IMR-90 (cell line): ENCODE measurements at regions not wholly inside any gene's neighbourhood (a gene's known extent, or its start where the extent isn't known, plus 50 kb on each side); places are given as distances from the start of the nearest gene placed in this dataset.

Source experiments
- CEBPB ChIP-seq: IDR thresholded peaks from 2 replicates; pipeline ENCODE4 v1.6.1; 2012; ENCODE audit warnings: low read depth, low read length, improper control_type of control experiment
- CHD1 ChIP-seq: IDR thresholded peaks from 2 replicates; pipeline ENCODE4 v1.6.1; 2012; ENCODE audit warnings: low read depth, low read length, improper control_type of control experiment
- CTCF ChIP-seq: conservative IDR thresholded peaks from 2 replicates; pipeline ENCODE4 v1.5.1; 2012; ENCODE audit warnings: mild to moderate bottlenecking, low read depth, low read length, improper control_type of control experiment
- POLR2A ChIP-seq: IDR thresholded peaks from 2 replicates; pipeline ENCODE4 v1.6.1; 2012; ENCODE audit warnings: mild to moderate bottlenecking, low read depth, low read length
- RAD21 ChIP-seq: IDR thresholded peaks from 2 replicates; pipeline ENCODE4 v1.6.1; 2012; ENCODE audit warnings: low read length, improper control_type of control experiment
- RFX5 ChIP-seq: IDR thresholded peaks from 2 replicates; pipeline ENCODE4 v1.8.0; 2012; ENCODE audit warnings: low read depth, mild to moderate bottlenecking, low read length, moderate library complexity
- USF2 ChIP-seq: fragments of 150-350 bp; IDR thresholded peaks from 2 replicates; pipeline ENCODE4 v1.6.1; 2017; ENCODE audit warnings: mild to moderate bottlenecking, antibody characterized with exemption, low read length, low read depth

DNA sequence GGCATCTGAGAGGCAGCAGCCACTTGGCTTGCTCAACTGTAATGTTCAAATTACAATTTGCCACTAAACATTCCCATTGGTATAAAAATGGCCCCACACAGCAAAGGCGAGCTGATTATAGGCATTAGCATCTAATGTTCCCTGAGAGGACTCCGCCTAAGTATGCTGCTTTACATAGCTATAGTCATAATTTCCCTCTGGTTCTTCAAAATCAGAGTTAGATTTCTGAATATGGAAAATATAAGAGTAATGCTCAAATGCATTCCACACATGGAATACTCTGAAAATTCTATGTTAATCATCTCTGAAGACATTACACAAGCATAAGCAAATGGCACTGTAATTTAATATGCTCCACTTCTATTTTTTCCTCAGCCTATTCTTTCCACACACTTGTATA, 83.7 kb upstream of the BTG1 start:
- TF ChIP-seq CTCF (no peak), RFX5 (no peak), CHD1 (no peak), RAD21 (no peak), POLR2A (no peak), CEBPB (no peak), USF2 (no peak)
